ENCODE measurements at regions not wholly inside any gene's neighbourhood (a gene's known extent, or its start where the extent isn't known, plus 50 kb on each side); places are given as distances from the start of the nearest gene placed in this dataset.

GRCh38 chr10:78755063-78755701 is 313.6 kb upstream of the ZMIZ1 start:
- Histone ChIP-seq H3K27ac (peak overlapping the region in 9 of 11 experiments; percentile 83 to 97 (median 96); a peak in 18 of 22 replicates), H3K27me3 (peaks cover 0 to 11% (median 0%) of the 10 kb centered on the region in 11 experiments; a peak in 2 of 22 replicates), H3K4me2 (peak overlapping the region; percentile 52 to 96 (median 90); a peak in 21 of 22 replicates), H3K36me3 (no peaks in the 10 kb centered on the region), H3K9ac (peak overlapping the region in 7 of 11 experiments; percentile 2 to 57 (median 26); a peak in 11 of 22 replicates), H3K4me1 (peaks cover 40 to 91% (median 85%) of the 10 kb centered on the region in 10 experiments), H3K9me3 (replicated peaks in 1 of 11) (no peaks in the 10 kb centered on the region), H3K4me3 (no peak overlapping the region), H4K20me1 (no peaks in the 10 kb centered on the region)
- no peak for TF ChIP-seq Cebpa-rat (IDR thresholded peaks at IDR 0.05)

DNA sequence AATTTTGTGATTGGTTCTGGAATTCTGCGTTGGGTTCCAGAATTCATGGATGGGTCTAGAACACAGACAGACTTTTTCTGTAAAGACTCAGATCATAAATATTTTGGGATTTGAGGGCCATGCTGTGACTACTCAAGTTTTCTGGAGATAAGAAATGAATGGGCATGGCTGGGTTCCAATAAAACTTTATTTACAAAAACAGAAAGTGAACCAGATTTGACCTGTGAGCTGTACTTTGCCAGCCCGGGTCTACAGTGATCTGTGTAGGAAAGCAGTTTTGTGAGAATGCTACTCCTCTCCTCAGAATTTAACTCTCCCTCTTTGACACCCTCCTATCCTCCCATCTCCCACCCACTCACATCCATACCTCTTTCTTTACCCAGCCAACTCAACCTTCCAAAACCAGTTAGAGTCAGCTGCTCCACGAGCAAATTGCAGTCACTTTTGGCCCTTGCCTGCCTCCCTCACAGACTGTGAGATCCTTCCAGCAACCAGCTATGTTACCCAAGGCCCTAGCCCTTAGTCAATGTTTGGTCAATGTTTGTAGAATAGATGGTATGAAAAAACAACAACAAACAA is 312.8 kb upstream of the ZMIZ1 start:
- H3K27me3 ChIP-seq, result peaks cover 0 to 11% (median 0%) of the 10 kb centered on the region in 11 experiments; a peak in 2 of 22 replicates
- H4K20me1 ChIP-seq, result no peaks in the 10 kb centered on the region
- TF ChIP-seq Cebpa-rat (IDR thresholded peaks at IDR 0.05), result no peak
- no peak overlapping the region for H3K4me3 ChIP-seq
- no peaks in the 10 kb centered on the region for H3K36me3 ChIP-seq
- peak overlapping the region in 9 of 11 experiments; percentile 45 to 88 (median 78); a peak in 14 of 22 replicates for H3K9ac ChIP-seq
- peak overlapping the region; percentile 80 to 96 (median 90) for H3K4me2 ChIP-seq
- H3K27ac ChIP-seq, result peak overlapping the region; percentile 50 to 97 (median 93); a peak in 21 of 22 replicates
- H3K9me3 ChIP-seq (replicated peaks in 1 of 11), result no peaks in the 10 kb centered on the region
- H3K4me1 ChIP-seq, result peaks cover 40 to 98% (median 91%) of the 10 kb centered on the region in 10 experiments

GRCh38 chr10:78756604-78757343 is 312.0 kb upstream of the ZMIZ1 start:
- peak; percentile 78 to 98 (median 96); a peak in 21 of 22 replicates for TF ChIP-seq Cebpa-rat (IDR thresholded peaks at IDR 0.05)
- H3K27ac ChIP-seq, result peak overlapping the region; percentile 50 to 97 (median 93); a peak in 21 of 22 replicates
- H3K4me2 ChIP-seq, result peak overlapping the region; percentile 80 to 96 (median 90)
- peaks cover 0 to 11% (median 0%) of the 10 kb centered on the region in 11 experiments; a peak in 2 of 22 replicates for H3K27me3 ChIP-seq
- peak overlapping the region in 4 of 10 experiments; percentile 7 to 24 (median 18); a peak in 3 of 20 replicates for H3K4me3 ChIP-seq
- peak overlapping the region in 10 of 11 experiments; percentile 39 to 88 (median 81); a peak in 20 of 22 replicates for H3K9ac ChIP-seq
- H3K9me3 ChIP-seq (replicated peaks in 1 of 11), result no peaks in the 10 kb centered on the region
- no peaks in the 10 kb centered on the region for H3K36me3 ChIP-seq
- peaks cover 40 to 100% (median 93%) of the 10 kb centered on the region in 10 experiments for H3K4me1 ChIP-seq
- H4K20me1 ChIP-seq, result no peaks in the 10 kb centered on the region

DNA sequence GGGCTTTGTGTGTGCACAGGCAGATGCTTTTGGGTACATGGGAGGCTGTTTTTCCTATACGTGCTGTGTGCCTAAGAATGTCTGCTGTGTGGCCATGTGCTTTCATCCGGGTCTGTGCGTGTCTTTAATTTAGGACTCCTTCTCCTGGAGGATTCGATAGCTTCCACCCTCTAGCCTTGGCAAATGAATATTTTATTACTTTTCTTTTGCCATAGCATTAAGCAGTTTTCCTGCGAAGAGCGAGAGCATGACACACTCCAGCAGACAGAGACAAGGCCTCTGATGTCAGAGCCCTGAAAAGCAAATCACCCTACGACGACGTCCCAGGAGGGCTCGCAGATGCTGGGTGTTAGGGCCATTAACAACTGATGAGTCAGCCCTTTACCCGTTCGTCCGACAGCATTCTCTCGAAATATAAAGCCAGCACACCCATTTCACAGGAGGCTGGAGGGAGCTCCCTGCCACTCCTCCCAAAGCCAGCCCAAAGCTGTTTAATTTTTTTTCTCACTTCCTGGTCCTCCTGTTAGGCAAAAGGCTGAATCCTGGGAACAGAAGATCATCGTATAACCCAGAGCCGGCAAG is 311.3 kb upstream of the ZMIZ1 start:
- H3K27me3 ChIP-seq, result peaks cover 0 to 11% (median 0%) of the 10 kb centered on the region in 11 experiments; a peak in 2 of 22 replicates
- peak overlapping the region; percentile 45 to 97 (median 93); a peak in 21 of 22 replicates for H3K27ac ChIP-seq
- H3K4me1 ChIP-seq, result peaks cover 40 to 100% (median 92%) of the 10 kb centered on the region in 10 experiments
- H3K4me2 ChIP-seq, result peak overlapping the region; percentile 80 to 96 (median 90)
- peak overlapping the region in 4 of 10 experiments; percentile 7 to 24 (median 18); a peak in 3 of 20 replicates for H3K4me3 ChIP-seq
- TF ChIP-seq Cebpa-rat (IDR thresholded peaks at IDR 0.05), result no peak
- H3K9ac ChIP-seq, result peak overlapping the region in 10 of 11 experiments; percentile 39 to 88 (median 81); a peak in 20 of 22 replicates
- H4K20me1 ChIP-seq, result no peaks in the 10 kb centered on the region
- no peaks in the 10 kb centered on the region for H3K36me3 ChIP-seq
- no peaks in the 10 kb centered on the region for H3K9me3 ChIP-seq (replicated peaks in 1 of 11)

GRCh38 chr10:78758176-78758575 is 310.6 kb upstream of the ZMIZ1 start:
- peak overlapping the region; percentile 80 to 96 (median 90) for H3K4me2 ChIP-seq
- no peak for TF ChIP-seq Cebpa-rat (IDR thresholded peaks at IDR 0.05)
- H3K36me3 ChIP-seq, result no peaks in the 10 kb centered on the region
- H3K4me1 ChIP-seq, result peaks cover 40 to 100% (median 89%) of the 10 kb centered on the region in 10 experiments
- no peak overlapping the region for H3K4me3 ChIP-seq
- H3K27ac ChIP-seq, result peak overlapping the region; percentile 45 to 97 (median 93); a peak in 20 of 22 replicates
- H3K9ac ChIP-seq, result peak overlapping the region in 9 of 11 experiments; percentile 64 to 88 (median 82); a peak in 15 of 22 replicates
- H3K27me3 ChIP-seq, result peaks cover 0 to 11% (median 0%) of the 10 kb centered on the region in 11 experiments; a peak in 2 of 22 replicates
- no peaks in the 10 kb centered on the region for H4K20me1 ChIP-seq
- no peaks in the 10 kb centered on the region for H3K9me3 ChIP-seq (replicated peaks in 1 of 11)

GRCh38 chr10:78759456-78760120 is 309.2 kb upstream of the ZMIZ1 start:
- Histone ChIP-seq H3K9me3 (replicated peaks in 1 of 11) (no peaks in the 10 kb centered on the region), H3K9ac (no peak overlapping the region), H3K4me2 (peak overlapping the region in 9 of 11 experiments; percentile 27 to 92 (median 80); a peak in 17 of 22 replicates), H4K20me1 (no peaks in the 10 kb centered on the region), H3K4me3 (no peak overlapping the region), H3K4me1 (peaks cover 33 to 100% (median 88%) of the 10 kb centered on the region in 10 experiments), H3K27me3 (peaks cover 0 to 2% (median 0%) of the 10 kb centered on the region in 11 experiments; a peak in 1 of 22 replicates), H3K27ac (peak overlapping the region in 7 of 11 experiments; percentile 2 to 54 (median 27); a peak in 8 of 22 replicates), H3K36me3 (no peaks in the 10 kb centered on the region)
- TF ChIP-seq Cebpa-rat (IDR thresholded peaks at IDR 0.05), result no peak

DNA sequence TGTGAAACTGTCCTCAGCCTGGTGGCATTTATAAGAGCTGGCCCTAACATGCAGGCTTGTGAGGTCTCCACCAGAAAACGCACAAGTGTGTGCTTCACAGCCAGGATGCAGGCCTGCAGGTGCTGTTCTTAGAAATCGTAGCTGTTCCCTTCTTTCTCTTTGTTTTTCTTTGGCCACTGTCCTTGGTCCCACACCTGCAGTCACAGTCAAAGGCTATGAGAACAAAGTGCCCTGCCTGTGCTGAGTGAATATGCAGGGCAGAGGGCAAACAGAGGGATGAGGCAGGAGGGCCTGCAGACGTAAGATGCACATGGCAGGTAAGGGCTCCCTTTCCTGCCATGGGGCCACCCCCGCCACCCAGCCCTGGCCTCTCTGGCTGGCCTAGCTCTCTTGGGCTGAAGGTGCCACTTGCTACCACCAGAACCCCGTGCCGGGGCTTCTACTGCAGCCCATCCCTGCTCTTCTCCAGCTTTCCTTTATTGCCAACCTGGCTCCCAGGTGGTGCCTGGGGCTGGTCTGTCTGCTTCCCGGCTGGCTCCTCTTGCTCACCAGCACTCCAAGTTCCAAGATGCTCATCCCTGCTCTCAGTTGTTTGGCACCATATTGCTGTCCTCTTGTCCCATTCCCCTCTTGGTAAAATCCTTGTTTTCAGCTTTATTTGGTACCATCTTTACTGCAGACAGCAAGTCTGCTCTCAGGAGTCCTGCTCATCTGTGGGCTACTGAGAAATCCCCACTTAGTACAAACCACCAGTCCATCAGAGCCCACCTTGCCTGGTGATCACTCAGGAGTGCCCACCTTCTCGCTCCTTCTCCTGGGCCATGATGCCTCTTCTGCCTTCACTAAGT is 308.1 kb upstream of the ZMIZ1 start:
- Histone ChIP-seq H4K20me1 (no peaks in the 10 kb centered on the region), H3K4me2 (peak overlapping the region in 5 of 11 experiments; percentile 75 to 85 (median 80); a peak in 11 of 22 replicates), H3K4me3 (no peak overlapping the region), H3K9me3 (replicated peaks in 1 of 11) (no peaks in the 10 kb centered on the region), H3K9ac (no peak overlapping the region), H3K27me3 (no peaks in the 10 kb centered on the region), H3K36me3 (no peaks in the 10 kb centered on the region), H3K4me1 (peaks cover 27 to 100% (median 84%) of the 10 kb centered on the region in 10 experiments), H3K27ac (peak overlapping the region in 8 of 11 experiments; percentile 2 to 54 (median 30); a peak in 9 of 22 replicates)
- no peak for TF ChIP-seq Cebpa-rat (IDR thresholded peaks at IDR 0.05)

Data from BLaER1 treated with 17β-estradiol and CSF1 and Interleukin-3, amounts not matched to agents 10 nM and 100 nM (cell line).